GM19463 (cell line): ENCODE measurements at regions not wholly inside any gene's neighbourhood (a gene's known extent, or its start where the extent isn't known, plus 50 kb on each side); places are given as distances from the start of the nearest gene placed in this dataset.

Experiments
- ATAC-seq: cut with Tn5 transposase; IDR thresholded peaks from one replicate; pipeline ENCODE4 v1.9.1; 2021; ENCODE audit warnings: mild to moderate bottlenecking, moderate library complexity; ENCODE audit not compliant: unreplicated experiment

DNA sequence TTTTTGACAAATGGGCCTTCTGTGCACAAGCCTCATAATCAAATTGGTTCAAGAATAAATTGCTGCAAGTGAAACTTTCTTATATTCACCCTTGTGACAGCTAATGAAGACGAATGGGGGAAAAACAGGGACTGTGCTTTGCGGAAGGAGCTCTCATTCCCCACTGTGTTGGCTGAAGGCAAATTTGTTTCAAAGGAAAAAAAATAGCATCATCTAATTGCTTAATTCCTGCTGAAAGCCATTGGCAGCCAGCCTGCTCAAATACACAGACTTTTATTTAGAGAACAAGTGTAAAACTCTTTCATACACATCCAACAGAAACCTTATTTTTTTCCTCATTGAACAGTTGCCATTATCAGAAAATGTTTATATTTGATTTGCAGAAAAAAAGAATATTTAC lies 172.3 kb downstream of the ARL6IP6 start:
- no peak for ATAC-seq

DNA sequence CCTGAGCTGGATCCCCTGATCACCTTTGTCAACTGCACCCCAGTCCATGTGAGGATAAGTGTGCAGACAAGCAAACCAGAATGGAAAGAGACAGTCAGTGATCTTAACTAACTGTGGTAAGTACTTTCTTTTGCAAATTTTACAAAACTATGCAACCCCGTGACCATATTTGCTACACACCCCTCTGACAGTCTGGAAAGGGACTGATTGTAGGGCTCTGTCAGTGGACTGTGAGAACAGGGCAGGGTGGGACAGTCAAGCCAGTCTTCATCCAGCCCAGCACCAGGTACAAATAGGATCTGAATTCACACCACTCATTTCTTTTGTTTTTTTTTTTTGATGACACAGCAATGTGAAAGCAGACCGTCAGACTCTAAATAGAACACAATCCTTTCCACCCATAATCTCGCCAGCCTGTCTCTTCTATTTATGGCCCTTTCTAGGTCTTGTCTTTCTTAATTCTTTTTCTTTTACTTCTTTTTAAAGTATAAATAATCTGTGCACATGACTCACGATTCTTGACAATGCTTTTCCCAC lies 165.6 kb downstream of the ARL6IP6 start:
- ATAC-seq: no peak

DNA sequence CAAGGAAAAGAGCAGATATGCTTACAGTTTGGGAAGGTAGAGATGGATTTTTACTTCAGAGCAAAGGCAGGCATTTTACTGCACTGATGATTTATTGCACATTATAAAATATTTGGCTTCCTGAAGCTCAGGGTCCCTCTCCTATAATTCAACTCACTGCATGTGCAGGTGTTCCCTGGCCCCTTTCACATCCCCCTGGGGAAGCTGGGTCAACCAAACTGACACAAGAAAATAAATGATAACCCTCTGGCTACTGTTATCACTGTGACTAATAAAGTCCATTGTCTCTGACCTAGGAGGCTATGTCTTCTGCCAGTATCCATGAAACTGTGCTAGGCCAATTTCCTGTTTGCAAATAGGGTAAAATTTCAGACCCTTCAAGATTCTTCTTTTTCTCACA lies 163.1 kb downstream of the ARL6IP6 start:
- no peak for ATAC-seq

DNA sequence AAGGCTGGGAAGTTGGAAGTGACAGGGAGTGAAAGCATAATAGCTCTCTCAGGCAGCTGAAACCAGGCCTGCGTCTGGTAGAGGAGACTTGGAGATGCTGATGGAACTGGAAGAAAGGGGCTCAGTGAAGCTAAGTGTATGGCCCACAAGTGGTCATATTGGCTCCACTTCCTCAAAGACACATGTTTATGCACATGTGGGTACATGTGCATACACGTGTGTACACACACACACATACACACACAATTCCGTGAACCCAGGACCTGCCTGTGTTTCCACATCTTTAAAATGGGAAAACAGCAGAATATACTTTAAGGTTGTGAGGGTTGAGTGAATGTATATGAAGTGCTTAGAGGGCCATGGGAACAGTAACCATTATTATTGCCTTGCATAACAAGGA lies 160.9 kb downstream of the ARL6IP6 start:
- no peak for ATAC-seq

DNA sequence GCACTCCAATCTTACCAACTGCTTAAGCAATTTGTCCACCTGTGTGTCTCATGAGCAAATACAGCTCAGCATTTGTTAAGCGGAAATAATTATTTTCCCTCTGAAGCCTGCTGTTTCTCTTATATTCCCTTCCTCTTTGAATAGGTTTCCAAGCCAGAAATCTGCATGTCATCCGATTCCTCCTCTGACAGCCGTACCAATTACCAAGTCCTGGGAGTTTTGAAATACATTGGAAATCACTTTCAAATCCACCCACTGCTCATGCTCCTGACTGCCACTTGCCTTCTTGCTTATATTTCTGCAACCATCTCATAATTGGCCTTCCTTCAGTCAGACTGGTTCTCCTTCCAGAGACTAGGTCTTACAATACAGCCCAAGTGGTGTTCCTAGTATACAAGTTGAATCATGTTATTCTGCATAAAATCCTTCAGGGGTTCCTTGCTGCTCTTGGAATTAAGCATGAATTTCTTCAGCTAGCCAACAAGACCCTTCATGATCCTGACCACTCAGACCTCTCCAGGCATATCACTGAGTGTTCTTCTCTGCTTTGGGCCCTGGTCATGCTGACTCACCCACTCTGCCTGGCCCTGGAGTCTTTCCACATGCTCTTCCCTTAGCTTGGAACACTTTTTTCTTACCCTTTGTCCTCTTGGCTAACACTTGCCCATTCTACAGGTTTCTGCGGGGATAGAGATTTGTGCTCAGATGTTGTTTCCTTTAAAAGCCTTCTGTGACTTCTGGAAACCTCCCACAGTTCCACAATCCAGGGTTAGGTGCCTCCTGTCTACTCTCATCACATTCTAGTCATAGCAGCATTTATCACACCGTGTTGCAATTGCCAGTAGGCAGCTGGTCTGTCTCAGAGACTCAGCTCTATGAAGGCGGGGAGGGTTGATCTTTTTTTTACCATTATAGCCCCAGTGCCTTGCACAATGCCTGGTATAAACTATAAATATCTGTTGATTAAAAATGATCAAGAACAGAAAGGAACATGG lies 157.6 kb downstream of the ARL6IP6 start:
- ATAC-seq: no peak

DNA sequence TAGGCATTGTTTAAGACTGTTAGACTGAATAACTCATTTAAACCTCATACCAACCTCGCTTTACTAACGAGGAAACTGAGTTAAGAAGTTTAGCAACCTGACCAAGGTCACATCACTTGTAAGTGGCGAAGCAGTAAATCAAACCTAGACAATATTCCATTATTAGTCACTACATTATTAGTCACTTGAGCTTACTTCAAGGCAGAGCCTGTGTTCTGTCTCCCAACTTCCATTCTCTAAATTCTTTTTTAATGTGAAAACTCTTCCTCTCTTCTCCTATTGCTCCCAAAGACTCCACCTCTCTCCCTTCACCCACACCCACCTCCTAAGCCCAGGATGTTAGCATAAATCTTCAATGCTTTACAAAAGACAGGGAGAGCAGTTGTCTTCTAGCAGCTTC lies 156.5 kb downstream of the ARL6IP6 start:
- ATAC-seq: no peak

DNA sequence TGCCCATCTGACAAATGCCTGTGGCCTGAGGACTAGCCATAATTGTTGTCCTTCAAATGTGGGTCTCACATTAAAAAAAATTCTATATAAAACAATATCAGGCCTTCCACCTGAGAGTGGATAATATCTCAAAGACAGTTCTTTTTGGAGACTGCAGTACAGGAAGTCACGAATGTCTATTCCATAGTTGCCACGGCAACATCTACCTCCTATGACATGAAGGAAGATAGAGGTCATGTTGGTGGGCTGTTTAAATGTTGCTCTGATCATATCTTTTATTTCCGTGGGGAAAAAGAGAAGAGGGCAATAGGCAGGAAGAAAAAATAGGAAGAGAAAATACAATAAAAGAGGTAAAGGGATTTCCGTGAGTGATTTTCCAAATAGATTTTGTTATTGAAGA lies 151.8 kb downstream of the ARL6IP6 start:
- ATAC-seq: no peak

DNA sequence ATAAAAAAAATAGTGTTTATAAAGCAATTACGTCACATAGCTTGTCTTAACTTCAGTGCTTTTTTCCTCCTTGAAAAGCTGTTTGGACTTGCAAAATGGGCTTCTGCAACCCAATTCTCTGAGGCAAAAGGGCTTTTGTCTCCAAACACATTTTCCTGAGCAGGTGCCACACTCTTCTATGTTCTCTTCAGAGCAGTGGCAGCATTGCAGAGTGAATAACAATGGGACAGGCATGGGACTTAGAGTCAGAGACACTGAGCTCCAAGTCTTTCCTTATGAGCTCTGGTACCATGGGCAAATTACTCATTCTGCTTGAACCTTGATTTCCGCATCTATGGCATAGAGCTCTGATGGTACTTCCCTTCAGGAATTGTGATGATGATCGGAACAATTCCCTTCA lies 149.0 kb downstream of the ARL6IP6 start:
- ATAC-seq: no peak

DNA sequence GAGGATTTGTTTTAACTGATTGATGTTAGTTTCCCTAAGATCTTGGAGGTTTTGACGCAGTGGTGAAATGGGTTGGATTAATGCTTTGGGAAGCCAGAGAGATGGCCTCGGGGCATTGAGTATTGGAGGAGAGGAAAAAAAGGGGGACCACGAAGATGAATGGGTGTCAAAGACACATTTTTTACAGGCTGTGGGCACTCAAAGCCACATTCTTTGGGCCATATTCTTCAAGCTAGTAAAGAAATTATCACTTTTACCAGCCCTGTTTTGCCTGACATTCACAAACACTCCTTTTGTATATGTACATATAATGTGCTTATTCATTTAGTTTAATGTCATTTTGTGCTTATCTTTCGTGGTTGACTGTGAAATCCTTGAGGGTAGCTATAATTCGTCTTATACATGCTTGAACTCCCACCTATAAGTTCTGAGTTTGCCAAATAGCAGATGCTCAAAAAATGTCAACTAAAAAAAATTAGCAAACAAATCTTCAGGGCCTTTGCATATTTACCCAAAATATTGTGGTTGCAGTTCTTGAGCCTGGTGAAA lies 146.3 kb downstream of the ARL6IP6 start:
- no peak for ATAC-seq

DNA sequence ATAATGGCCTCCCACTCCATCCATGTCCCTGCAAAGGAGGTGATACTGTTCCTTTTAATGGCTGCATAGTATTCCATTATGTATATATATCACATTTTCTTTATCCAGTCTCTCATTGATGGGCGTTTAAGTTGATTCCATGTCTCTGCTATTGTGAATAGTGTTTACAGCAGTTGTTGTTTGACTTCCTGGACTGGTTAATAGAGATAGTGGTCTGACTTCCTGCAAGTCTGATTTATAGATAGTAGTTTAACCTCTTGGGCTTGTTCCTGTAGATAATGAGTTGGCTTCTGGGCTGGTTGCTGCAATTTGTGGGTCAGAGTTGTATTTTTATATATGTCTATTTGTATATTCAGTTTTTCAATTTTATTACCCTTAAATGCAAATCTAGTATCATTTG lies 145.4 kb downstream of the ARL6IP6 start:
- no peak for ATAC-seq

DNA sequence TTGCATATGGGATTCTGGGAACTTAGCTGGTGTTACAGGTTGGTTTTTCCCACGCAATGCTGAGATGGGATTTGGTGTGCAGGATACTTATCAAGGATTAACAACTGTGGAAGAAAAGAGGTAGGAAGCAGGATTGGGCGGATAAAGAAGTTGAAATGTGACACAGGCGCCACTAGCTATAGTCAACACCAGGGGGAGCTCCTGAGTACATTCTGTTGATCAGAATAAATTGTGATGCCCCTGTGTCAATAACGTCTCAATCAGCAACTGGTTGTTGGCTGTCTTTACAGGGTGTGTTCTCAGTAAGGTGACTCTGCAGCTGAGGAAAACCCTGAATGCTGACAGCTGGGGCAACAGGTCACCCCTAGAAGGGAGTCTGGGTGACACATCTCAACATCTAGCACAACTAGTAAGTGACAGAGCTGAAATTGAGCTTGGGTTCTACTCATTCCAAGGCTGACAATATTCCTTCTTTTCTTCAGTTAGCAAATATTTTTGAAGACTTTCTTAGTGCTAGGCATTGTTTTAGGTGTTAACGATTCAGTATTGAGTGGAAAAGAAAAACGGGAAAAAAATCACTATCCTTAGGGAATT lies 143.0 kb downstream of the ARL6IP6 start:
- ATAC-seq: no peak

DNA sequence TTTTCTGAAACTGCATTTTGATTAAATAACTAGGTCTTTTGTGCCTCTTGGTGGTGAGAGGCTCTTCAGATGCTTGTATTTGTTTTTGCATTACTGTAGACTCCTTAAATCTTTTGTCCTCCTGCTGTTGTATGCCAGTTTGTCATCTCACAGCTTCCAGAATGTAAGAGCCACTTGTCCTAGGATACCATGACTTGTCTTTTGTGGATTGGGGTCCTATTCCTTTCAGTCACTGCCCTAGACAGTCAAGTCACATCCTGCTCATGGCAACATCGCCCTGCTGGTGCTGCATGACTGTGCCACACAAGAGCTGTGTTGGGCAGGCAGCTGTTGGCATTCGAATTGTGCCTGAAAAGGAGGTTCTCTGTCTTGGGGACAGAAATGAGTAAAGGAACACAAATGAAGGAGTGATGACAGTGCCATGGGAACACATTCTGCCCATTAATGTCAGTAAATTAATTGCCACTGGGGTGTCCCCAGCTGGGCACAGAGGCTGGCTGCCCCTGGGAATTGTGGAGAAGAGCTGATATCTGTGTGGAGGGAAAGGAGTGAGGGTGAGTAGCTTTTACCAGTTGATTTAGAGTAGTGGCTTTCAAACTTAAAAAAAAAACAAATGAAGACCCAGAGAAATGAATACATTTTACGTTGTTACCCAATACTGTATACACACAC lies 140.3 kb downstream of the ARL6IP6 start:
- ATAC-seq: no peak

DNA sequence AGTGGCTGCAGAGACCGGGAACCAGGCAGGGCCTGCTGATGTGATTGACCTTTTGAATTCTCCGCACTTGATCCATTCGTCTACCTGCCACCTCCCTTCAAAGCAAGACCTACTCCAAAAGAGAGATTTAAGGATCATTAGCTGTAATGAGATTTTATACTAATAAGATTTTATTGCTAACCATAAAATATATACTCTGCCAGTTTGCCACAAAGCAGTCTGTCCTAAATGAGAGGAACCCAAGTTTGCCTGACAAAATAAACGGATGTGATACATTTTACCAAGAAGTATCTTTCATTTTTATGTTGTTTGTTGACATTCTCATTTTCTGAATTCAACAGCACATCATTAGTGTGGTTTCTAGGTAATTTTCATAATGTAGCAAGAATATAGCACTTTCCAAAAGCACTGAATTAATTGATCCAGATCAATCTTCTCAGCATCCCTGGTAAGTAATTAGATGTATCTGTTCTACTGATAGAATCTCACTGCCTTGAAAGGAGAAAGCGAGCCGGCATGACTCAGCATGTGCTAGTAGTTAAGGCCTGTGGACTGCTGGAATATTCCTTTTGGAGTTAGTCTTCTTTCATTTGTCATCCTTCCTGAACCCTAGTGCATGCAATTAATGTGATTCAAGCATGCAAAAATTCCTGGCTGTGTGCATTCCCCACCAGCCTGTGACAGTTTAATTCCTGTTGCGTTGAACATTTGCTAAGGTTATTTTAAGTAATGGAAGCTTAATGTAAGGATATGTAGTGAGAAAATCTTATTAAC lies 128.5 kb downstream of the ARL6IP6 start:
- ATAC-seq: no peak

DNA sequence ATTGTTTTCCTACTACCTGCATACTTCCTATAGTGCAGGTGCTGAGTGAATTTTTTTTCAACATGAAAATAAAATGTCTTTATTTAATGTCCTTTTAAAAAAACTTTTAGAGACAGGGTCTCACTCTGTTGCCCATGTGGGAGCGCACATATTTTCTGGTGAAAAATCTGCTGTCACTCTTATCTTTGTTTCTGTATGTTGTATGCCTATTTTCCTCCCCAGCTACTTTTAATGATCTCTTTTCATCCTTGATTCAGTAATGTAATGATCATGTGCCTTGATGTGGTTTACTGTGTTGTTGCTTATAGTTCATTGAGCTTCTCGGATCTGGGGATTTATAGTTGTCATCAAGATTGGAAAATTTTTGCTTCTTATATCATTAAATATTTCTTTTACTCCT lies 117.3 kb downstream of the ARL6IP6 start:
- ATAC-seq: no peak

DNA sequence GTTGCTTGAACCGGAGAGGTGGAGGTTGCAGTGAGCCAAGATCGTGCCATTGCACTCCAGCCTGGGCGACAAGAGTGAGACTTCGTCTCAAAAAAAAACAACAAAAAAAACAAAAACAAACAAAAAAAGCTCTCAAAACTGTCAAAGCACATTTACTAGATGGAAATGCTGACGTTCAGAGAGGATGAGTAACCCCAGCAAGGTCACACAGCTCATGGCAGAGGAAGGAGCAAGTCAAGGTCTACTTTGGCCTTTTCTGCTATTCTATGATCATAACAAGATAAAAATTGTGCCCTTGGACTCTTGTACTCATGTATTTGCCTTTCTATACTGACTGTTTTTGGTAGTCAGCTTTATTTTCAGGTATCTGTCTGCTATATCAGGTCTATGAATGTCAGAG lies 109.5 kb downstream of the ARL6IP6 start:
- ATAC-seq: no peak

DNA sequence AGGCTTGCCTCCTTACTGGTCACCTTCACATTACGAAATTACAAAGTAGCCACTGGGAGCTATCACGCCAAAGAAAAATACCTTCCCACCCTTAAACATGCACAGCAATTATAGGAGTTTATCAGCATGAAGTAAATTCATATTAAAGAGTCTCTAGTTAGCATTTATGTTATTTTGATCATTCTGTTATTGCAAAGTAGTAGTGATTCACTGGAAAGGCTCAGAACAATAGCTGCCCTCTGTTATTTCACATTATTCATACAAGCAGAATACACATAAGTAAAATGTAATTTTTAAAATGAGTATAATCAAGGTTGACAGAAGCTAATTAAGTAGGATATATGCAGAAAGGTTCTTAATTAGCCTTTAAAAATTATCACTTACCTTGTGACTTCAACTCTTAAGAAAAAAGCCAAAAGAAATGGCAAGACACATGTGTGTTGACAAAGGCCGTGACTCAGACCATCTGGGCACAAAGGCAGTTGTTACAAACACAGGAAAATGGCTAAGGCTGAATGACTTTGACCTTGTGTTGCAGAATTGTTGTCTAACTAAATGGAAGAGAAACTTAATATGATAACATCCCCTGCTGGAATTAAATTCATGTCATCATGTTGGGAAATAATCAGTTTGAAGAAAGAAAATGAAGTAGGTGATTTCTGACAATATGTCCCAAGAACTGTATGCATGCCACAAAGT lies 108.3 kb downstream of the ARL6IP6 start:
- no peak for ATAC-seq

DNA sequence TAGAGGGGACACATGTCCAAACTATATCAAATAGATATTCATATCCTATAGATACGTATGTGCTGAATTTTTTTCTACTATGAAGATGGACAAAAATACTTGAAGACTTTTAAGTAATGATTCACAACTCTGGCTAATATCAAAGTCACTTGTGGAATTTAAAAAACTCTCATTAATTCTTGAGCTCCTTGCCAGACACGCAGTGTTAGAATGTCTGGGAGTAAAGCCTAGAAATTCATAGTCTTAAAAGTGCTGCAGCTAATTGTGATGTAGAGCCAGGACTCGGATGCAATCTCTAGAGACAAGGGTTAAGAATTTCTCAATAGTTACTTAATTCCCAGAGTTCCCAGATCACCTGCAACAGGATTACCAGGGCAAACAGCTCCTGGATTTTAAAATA lies 107.4 kb downstream of the ARL6IP6 start:
- ATAC-seq: no peak

DNA sequence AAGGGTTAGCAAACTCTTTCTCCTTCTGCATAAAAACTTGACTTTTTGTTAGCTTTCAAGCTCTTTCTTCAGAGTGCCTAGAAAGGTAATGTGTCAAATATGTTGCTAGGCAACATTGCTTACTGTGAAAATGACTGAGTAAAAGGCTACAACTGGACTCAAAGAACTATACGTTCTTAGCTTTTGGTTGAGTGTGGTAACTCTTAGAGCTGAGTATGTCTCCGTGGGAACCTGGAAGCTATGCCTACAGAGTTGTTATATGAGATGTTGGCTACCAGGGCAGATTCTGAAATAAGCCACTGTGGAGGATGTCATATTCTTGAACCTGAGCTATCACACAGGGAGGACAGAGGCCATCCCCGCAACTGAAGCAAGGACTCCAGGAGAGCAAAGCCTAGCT lies 105.5 kb downstream of the ARL6IP6 start:
- ATAC-seq: no peak

DNA sequence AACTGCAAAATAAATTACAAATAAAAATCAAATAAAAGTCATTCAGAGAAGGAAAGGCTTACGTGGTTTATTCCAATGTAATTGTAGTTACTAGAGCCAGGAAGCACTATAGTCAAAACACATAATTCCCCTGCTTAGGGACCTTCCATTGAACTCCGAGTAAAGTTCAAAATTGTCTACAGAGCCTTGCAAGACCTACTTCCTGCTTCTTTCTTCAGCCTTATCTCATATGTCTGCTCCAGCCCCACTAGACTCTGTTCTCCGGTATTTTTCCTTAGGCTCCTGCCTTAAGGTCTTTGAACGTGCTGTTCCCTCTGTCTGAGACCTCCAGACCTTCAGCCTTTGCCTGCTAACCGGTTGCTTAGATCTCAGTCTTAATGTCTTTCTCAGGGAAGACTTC lies 104.3 kb downstream of the ARL6IP6 start:
- no peak for ATAC-seq

DNA sequence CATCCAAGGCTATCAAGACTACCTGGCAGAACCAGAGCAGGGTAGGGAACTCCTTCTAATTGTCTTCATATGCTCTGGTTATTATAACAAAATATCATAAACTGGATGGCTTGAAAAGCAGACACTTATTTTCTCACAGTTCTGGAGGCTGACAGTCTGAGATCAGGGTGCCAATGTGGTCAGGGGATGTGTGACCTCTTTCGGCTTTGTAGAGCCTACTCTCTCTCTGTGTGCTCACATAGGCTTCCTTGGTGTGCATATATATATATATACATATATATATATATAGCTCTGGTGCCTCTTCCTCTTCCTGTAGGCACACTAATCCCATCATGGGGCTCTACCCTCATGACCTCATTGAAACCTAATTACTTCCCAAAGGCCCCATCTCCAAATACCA lies 101.6 kb downstream of the ARL6IP6 start:
- no peak for ATAC-seq
